HG02763 (cell line): ENCODE measurements at regions not wholly inside any gene's neighbourhood (a gene's known extent, or its start where the extent isn't known, plus 50 kb on each side); places are given as distances from the start of the nearest gene placed in this dataset.
"Not testable (repeated sequence)": the region's sequence is repeated elsewhere in the genome, so short reads cannot be mapped to it uniquely, and the experiment has no call there.

Experiments used
- ATAC-seq: cut with Tn5 transposase; IDR thresholded peaks from one replicate; pipeline ENCODE4 v1.9.1; 2021; ENCODE audit warnings: mild to moderate bottlenecking, moderate library complexity; ENCODE audit not compliant: unreplicated experiment

DNA sequence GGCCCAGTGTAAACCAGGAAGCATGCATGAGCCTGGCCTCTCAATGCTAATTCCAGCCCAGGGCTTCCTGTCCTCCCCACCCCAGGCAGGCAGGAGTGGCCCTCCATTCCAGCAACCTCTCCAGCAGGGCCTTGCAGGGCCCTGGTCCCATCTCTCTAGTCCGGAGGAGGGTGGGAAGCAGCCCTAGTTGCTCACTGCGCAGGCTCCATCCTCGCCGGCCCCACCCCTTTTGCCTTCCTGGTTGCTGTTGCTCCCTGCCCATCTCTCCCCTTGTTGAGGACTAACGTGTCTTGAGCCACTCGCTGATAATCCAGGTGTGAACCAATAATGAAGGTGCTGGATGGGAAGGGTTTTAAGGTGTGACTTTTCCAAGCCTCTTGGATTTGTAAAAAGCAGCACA lies 161.2 kb upstream of the BCOR start:
- ATAC-seq = no peak

DNA sequence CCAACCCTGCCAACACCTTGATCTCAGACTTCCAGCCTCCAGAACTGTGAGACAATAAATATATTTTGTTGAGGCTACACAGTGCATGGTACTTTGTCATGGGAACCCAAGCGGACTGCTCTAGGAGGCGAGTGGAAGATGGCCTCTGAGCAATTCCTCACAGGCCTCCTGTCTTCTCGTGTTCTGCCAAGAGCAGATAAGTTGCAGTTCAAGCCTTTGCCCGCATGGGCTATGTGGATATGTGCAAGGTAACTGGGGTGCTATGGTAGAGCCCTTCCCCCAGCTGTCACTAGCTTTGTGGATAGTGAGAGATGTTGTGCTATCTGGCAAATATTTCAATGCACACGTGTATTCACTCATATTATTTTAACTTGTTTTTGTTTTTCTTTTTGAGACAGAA lies 156.0 kb upstream of the BCOR start:
- no peak for ATAC-seq

DNA sequence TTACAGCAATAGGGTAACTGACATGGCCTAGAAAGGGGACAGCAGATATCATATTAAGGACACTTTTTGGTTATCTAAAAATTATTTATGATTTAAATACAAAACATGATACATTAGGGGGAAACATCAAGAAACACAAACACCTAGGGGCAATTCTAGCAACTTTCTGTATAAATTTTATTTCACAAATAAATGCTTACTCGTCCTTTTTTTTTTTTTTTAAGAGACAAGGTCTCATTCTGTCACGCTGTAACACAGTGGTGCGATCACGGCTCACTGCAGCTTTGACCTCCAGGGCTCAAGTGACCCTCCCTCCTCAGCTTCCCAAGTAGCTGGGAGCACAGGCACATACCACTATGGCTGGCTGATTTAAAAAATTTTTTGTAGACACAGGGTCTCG lies 151.8 kb upstream of the BCOR start:
- ATAC-seq = no peak

DNA sequence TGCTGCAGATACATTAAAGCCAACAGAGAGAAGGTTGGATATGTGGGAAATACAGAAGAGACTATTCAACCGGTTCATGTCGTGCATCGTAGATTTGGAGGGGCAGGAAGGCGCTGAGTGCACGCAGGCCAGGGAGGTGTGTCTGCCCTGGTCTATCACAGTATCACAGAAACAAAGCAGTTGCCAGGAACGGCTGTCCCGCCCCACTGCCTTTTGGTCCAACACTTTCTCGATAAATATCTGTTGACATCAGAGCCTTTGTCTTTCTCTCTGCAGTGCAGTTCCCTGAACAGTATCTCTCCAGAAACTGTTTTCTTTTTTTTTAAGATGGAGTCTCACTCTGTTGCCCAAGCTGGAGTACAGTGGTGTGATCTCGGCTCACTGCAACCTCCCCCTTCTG lies 151.1 kb upstream of the BCOR start:
- ATAC-seq = no peak

DNA sequence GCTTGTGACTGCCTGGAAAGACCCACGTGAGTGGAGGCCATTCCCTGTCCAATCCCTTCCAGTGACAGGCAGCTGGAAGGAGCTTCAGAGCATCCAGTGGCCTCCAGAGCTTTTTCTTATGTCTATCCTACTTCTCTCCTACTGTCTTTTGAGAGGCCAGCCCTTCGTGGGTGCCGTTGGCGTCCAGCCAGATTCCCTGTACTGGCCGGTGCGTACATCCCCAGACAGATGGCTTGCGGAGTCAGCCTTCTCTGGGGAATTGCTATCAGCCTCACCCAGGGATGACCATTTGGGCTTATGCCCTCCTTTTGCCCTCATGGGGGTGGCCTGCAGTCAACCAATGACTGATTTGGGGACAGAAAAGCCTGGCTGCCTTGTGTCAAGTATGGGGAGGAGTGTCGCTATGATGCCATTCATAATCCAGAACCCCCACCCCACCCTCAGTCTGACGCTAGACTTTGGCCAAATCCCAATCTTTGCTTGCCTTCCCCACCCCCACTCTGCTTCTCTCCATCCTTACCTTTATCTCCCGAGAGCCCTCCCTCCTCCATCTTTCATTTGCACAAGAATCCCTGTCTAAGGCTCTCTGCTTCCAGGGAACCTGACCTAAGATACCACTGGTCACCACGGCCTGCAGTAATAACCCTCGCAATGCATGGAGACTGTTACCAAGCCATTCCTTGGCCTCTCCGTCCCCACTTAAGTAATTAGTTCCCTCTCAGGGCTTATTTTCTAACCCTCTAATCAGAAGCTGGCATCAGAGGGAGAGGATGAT lies 150.3 kb upstream of the BCOR start:
- ATAC-seq = no peak

DNA sequence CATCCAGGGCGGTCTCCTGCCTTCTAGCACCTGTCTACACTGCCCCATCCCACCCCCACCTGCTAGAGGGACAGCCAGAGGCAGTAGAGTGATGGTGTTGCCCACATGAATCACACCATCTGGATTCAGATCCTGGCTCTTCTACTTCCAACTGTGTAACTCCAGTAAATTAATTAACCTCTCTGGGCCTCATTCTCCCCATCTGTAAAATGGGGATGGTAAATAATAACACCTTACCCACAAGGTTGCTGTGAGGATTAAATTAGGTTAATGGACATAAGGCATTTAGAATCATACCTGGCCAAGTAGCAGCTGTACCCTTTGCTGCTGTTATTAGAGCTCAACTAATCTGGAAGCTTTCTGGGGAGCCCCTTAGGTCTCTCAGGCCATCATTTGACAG lies 149.6 kb upstream of the BCOR start:
- ATAC-seq = no peak

DNA sequence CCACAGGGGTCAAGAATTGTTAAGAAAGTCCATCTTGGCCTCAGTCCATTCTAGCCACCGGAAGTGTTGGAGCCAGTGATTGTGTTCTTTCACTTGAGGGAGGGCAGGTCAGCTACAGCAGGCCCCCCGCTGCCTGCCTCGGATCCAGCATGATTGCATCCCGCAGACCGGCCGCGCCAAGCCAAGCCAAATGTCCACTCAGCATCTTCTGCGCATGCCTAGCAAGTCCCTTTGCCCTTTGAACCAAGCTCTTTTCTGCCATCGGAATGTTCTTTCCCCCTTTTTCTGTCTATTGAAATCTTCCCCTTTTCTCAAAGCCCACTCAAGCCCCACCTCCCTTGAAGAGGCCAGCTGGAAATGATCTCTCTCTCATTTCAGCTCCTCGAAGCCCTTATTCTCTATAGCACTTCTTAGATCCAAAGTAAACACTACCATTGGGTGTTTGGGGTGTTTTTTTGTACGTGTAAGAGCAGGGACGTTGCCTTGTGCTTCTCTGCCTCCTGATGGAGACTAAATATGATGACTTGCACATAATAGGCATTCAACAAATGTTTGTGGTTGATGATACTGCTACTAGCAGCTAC lies 147.8 kb upstream of the BCOR start:
- ATAC-seq = no peak

DNA sequence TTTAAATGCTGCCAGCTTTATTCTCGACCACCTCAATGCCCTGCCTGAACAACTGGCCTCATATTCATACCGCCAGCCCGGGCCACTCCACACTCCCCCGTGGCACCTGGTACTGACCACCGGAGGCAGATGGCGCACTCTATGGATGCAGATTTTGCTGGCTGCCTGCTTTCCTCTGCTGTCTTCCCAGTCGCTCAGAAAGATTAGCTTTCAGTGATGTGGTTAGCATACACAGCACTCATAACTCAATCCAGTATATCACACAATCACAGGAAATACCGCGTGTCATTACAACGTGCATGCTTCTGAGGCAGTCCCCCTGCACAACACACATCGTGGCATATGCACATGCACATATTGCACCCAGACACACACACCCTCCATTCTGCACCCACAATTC lies 147.2 kb upstream of the BCOR start:
- no peak for ATAC-seq

DNA sequence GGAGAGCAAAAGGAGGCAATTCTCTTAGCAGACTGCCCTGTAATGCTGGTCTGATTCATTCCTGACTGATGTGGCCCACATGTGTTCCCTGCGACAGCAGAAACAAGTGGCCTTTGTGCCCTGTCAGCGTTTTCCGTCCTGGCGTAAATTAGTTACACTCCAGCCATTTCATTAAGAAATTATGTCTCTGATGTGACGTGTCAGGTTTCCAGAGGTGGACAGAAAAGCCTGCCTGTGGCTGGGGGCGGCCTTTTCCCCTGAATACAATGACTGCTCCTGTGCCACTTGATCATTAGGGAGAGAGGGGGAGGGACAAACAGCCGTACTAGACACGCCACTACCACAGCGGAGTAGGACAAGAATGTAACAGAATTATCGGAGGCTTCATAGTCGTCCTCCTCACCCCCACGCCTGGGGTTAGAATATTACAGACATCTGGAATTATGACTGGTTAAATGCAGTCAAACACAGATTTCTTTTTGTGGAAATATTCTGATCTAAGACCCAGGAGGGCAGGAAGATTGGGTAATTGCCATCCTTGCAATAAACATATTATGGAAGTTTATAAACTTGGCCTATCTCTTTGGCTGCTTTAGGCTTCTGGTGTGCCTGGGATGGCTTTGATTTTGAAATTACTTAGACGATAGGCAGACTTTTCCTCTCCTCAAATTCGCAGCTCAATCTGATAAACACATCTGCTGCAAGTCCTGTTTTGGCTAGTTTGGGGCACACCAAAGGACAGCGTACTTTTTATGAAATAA lies 146.2 kb upstream of the BCOR start:
- ATAC-seq = no peak

DNA sequence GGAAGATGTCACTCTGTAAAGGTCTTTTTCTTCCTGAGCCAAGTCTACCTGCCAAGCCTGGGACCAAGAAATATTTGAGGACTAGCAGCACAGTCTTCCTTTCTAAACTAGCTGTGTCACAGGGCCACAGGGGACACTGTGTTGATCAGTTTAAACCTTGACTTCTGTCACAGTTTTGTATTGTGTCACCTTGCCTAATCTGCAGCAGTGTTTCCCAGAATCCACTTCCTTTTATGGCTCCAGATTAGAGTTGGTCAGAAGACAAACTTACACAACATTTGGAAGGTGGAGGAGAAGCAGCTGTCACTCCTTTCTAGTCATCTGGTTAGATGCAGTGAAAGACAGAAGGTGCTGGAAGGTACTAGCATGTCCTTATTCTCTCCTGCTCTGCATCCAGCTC lies 143.1 kb upstream of the BCOR start:
- ATAC-seq = no peak

DNA sequence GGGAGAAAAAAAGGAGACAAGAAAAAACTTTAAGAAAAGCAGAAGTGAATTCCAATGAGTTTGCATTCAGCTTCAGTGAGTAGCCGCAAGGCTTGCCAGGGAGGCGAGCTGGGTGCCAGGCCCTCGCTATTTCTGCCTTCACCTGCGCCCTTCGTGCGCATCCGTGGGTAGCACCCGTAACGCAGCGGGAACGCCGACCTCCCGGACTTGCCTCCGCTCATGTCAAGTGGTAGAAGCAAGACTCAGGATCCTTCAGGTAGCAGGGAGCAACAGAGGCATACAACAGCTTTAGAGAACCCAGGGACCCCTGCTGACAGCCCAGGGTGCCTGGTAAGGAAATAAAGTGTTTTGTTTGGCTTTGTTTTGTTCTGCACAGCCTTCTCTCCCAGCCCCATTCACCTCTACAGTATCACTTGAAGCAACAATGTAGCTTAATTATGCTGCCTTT lies 140.0 kb upstream of the BCOR start:
- no peak for ATAC-seq

DNA sequence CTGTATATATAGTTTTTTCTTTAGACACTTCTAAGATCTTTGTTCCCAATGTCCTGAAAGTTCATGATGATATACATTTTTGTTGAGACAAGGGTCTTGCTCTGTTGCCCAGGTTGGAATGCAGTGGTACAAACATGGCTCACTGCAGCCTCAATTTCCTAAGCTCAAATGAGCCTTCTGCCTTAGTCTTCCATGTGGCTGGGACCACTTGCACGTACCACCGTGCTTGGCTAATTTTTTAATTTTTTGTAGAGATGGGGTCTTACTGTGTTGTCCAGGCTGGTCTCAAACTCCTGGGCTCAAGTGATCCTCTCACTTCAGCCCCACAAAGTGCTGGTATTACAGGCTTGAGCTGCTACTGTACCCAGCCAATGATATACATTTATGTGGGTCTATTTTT lies 132.9 kb upstream of the BCOR start:
- ATAC-seq = no peak

DNA sequence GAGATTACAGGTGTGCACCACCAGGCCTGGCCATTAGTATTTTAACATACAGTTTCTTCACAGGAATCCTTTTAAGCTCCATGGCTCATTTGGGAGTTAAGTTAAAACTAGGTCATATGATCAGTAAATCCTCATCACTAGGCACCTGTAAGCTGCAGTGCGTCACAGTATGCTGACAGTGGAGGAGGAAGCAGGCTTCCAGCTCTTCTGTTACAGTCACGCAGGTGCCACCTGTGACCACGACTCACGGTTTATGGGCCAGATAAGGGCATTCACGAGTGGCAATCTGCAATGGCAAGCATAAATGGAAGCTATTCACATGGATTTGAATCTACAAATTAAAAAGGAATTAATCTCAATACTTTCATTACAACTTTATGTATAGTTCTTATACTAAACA lies 129.4 kb upstream of the BCOR start:
- ATAC-seq = no peak

DNA sequence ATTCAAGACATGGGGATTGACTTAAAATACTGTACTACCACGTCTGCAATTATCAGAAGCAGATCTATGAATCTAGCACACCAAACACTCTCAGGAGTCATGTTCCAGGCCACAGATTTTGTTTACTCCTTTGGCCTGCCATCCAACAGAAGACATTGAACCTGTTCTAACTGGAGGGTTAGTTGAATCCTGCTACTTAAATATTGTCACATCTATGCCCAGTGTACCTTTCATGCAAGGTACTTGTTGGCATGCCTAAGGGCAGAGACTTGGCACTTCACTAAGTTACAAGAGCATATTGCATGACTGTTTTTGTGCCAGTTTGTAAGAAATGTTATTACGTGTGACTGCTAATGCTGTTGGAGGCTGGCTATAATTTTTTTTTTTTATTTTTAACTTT lies 126.9 kb upstream of the BCOR start:
- no peak for ATAC-seq

DNA sequence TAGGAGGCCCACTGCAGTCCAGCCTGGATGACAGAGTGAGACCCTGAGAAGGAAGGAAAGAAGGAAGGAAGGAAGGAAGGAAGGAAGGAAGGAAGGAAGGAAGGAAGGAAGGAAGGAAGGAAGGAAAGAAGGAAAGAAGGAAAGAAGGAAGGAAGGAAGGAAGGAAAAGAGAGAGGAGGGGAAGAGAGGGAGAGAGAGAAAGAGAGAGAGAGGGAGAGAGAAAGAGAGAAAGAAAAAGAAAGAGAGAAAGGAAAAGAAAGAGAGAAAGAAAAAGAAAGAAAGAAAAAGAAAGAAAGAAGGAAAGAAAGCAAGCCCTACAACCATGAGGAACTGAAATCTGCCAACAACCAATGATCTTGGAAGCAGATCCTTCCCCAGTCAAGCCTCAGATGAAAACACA lies 124.9 kb upstream of the BCOR start:
- not testable (repeated sequence) for ATAC-seq

DNA sequence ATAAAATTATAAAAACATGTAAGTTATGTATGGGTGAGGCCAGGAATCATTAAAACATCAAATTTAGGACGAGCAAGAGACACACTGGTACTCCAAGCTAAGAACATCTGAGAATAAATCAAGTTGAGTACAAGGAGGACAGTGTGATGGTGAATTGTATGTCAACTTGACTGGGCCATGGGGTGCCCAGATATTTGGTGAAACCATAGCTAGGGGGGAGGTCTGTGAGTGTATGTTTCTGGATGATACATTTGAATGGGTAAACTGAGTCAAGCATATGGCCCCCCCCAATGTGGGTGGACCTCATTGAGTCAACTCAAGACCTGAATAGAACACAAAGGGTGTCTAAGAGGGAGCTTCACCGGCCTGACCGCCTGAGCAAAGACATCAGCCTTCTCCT lies 115.3 kb upstream of the BCOR start:
- ATAC-seq = no peak

DNA sequence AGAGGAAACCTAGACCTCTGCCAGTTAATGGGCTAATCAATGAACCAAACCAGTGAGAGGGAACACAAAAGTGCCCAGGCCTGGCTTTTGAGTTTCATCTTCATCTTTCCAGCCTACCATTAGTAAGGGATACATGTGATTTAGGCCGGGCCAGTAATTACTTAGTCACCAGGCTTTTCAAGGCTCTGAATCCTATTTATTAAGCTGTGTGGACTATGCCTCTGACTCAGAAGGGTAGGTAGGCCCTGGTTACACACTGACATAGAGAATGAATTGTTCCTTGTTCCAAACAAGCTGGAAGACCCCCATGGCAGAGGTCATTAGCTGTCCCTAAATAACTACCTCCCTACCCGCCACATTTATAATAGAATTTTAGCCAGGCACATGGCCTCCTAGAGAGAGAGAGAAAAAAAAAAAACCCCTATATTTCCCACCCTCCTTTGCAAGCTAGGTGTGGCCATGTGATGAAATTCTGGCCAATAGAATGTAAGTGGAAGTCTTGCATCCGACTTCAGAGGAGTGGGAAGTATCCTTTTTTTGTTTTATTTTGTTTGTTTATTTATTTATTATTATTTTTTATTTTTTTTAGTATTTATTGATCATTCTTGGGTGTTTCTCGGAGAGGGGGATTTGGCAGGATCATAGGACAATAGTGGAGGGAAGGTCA lies 112.3 kb upstream of the BCOR start:
- no peak for ATAC-seq

DNA sequence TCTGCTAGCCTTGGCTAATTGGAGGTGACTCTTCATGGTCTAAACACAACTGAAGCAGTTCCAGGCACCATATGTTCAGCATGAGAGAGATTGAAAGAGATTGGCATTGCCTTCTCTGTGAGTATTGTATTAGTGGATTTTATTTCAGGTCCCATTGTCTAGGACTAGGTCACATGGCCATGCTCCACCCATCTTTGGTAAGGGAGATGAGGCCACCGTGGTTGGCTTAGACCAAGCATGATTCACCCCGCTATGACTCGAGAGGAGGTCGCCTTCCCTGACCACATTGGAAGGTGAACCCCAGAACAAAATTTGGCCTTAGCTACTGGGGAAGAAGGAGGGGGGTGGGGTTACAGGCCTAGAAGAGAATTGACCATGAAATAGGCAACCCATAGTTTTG lies 109.9 kb upstream of the BCOR start:
- no peak for ATAC-seq

DNA sequence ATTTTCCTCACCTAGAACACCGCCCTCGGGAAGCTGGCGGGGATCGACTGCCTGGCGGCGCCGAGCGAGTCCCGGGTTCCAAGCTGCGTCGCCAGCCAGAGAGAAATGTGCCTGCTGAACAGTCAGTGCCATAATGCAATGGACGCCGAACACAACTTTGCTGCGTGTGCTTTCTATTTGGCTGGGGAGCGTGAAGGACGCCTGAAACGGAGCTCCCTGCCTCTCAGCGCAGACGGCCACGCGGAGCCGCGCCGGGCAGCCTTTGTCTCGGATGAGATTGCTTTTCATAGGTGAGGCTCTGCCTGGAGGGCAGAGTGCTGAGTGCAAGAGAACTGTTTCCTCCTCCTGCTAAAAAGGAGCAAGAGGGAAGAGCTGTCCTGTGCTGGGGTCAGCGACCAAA lies 107.7 kb upstream of the BCOR start:
- ATAC-seq = no peak

DNA sequence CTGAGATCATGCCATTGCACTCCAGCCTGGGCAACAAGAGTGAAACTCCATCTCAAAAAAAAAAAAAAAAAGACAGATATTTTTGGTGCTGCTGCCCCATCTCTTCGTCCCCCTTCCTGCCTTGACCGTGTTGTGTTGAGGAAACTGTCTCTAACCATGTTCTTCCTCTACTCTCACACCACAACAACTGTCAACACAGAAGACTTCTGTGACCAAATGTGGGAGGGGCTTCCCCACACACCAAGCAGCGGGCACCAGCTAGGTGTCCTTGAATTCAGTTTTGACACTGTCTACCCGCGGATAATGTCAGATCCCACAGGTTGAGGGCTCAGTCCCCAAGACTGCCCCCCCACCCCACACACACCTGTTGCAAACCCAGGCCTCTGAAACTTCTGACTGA lies 104.7 kb upstream of the BCOR start:
- no peak for ATAC-seq

DNA sequence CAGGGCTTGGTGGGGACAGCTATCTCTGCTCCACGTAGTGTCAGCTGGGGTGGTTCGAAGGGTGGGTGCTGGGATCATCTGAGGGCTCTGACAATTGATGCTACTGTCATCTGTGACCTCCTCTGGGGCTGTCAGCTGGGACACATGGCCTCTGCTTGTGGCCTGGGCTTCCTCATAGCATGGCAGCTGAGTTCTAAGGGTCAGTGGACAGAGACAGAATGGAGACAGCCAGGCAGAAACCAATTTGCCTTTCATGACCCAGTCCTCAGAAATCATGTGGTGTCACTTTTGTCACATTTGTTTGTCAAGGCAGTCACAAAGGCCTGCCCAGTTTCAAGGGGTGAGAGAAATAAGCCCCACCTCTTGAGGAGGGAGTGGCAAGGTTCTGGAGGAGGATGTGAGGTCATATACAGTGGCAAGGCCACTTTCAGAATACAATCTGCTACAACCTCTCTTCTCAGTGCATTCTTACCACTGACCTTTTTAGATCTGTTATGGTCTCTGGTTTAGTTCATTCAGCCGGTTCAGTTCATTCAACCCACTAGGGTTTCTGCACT lies 103.6 kb upstream of the BCOR start:
- ATAC-seq = peak; percentile 74
